ENCODE measurements at regions not wholly inside any gene's neighbourhood (a gene's known extent, or its start where the extent isn't known, plus 50 kb on each side); places are given as distances from the start of the nearest gene placed in this dataset.
"Not testable (repeated sequence)": the region's sequence is repeated elsewhere in the genome, so short reads cannot be mapped to it uniquely, and the experiment has no call there.

DNA sequence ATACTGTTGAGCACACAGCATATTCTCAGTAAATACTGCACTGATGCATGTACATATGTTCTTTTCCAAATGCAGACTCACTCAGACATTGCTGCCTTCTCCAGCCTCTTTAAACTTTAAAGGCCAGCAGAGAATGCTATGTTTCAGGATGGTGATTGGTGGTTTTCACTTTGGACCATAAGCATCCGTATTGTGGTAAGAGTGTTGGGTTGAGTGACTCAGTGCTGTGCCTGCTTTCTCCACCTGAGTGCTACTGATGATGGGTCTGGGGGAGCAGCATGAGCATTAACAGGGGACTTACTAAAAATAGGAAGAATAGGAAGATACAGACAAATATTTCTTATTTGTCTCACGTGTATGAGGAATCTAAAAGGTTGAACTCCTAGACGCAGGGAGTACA, 56.3 kb upstream of the ZNF92 start:
- DNase-seq: no peak

DNA sequence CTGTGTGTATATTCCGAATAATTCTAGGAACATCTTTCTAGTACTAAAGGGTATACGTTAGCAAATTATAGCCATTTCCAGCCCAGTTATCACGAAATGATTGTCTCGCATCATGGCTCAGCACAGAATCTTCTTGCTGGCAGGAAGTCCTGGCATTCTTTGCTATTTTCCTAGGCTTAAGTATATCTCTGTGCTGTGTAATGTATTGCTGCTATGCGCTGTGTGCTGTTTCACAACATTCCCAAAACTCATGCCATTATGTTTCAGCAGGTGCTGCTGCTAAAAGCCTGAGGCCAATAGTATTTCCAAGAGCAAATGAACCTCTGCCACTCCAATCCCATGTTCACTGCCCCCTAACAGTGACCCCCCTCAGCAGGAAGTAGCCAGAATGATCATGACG, 62.9 kb upstream of the ZNF92 start:
- DNase-seq: no peak

DNA sequence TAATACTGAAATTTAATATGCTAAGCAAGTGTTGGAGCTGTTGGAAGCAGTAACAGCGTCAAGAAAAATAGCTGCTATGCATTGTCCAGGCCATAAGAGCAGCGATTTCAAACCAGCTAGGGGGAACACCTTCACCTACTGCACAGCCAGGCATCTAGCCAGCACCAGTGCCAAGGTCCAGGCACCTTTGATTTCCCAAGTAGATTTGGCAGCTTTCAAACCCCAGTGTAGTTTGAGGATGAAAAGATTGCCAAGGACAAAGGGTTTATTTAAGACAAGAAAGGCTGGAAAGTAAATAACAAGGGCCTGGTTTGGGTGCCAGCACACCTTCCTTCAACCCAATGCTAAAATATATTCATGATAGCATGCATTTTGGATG, 65.4 kb upstream of the ZNF92 start:
- no peak for DNase-seq

DNA sequence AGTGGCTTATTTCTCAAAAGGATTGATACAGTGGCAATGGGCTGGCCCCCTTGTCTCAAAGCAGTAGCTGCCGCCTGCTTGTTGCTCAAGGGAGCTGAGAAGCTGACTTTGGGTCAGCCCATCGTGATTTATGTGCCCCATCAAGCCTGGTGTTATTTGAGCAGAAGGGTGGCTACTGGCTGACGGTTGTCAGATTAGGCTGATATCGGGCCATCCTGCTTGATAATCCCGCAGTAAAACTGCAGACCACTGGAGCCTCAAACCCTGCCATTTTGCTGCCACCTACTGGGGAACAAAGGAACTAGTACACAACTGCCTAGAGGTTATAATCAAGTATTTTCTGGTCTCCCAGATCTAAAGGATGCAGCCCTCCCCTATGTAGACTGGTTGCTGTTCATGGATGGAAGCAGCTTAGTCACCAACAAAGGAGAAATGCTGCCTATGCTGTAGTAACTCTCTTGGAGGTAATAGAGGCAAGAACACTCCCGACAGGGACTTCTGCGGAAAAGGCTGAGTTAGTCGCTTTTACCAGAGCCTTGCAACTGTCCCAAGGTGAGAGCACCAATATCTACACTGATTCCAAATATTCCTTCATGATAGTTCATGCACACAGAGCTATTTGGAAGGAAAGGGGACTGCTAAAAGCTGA, 65.9 kb upstream of the ZNF92 start:
- peak; percentile 17 to 37 for DNase-seq

DNA sequence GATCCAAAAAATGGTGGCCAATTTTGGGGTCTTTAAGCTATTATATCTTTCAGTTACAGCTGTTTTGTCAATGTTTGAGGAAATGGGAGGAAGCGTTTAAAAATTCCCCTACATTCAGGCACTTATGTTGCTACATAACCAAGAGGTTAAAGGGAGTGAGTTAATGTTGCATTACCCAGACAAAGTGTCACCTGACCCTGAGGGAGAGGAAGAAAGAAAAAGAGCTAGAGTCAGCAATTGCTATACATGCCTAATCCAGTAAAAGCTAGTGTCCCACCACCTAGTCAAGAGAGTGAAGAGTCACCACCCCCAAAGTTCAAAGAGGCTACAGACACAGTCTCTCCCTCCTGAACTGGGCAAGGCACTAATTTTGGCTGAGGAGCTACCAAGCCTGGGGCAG, 69.5 kb upstream of the ZNF92 start:
- DNase-seq: no peak

DNA sequence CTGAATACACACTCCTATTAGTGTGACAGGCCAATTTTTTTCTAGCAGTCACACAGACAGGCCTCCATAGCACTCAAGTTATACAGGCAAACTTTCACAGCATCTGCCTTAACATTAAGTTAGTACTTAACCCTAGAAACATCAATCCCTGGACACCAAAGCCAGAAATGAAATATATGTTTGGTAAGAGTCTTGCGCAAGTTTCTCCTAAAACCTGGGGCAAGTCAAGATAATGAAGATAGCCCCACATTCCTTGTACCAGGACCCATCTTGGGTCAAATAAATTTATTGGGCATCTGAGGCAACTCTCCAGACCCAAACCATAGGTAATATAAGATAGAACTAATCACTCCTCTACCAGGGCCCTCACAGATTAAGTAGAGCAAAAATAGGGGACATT, 70.8 kb upstream of the ZNF92 start:
- DNase-seq: no peak

DNA sequence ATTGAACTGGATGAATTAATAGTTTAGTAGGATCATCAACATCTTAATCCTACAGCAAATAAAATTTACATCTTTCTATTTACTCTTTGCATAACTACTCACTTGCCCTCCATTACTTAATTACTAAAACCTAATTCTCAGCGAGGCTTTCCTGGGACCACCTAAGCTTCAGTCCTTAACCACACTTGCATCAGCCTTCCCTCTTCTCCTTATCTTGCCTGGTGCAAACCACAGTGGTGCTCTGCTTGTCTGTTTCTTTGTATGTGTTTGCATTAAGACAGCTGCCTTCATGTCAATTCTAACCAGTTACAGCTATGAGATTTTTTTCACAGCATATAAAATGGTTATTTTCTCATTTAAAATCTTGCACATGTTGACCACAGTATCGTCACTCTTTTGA, 72.6 kb upstream of the ZNF92 start:
- DNase-seq: no peak

DNA sequence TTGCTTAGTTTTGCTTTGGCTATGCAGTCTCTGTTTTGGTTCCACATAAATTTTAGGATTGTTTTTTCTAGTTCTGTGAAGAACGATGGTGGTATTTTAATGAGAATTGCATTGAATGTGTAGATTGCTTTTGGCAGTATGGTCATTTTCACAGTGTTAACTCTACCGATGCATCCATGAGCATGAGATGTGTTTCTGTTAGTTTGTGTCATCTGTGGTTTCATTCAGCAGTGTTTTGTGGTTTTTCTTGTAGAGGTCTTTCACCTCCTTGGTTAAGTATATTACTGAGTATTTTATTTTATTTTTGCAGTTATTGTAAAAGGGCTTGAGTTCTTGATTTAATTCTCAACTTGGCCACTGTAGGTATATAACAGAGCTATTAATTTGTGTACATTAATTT, 78.2 kb upstream of the ZNF92 start:
- no peak for DNase-seq

DNA sequence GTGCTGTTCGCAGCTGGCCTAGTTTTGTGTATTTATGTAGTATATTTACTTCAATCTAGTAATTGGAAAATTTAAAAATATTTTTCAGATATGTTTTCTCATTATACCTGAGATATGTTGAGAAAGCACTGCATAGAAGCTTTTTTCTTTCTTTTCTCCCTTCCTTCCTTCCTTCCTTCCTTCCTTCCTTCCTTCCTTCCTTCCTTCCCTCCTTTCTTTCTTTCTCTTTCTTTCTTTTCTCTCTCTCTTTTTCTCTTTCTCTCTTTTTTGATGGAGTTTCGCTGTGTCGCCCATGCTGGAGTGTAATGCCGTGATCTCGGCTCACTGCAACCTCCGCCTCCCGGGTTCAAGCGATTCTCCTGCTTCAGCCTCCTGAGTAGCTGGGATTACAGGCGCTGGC, 83.3 kb upstream of the ZNF92 start:
- DNase-seq: not testable (repeated sequence)

DNA sequence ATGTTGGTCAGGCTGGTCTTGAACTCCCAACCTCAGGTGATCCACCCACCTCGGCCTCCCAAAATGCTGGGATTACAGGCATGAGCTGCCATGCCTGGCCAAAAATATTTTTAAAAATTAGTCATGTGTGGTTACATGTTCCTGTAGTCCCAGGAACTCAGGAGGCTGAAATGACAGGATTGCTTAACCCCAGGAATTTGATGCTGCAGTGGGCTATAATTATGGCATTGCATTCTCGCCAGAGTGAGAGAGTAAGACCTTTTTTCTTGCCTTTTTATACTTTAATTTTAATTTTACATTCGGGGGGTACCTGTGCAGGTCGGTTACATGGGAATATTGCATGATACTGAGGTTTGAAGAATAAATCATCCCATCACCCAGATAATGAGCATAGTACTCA, 86.6 kb upstream of the ZNF92 start:
- no peak for DNase-seq

DNA sequence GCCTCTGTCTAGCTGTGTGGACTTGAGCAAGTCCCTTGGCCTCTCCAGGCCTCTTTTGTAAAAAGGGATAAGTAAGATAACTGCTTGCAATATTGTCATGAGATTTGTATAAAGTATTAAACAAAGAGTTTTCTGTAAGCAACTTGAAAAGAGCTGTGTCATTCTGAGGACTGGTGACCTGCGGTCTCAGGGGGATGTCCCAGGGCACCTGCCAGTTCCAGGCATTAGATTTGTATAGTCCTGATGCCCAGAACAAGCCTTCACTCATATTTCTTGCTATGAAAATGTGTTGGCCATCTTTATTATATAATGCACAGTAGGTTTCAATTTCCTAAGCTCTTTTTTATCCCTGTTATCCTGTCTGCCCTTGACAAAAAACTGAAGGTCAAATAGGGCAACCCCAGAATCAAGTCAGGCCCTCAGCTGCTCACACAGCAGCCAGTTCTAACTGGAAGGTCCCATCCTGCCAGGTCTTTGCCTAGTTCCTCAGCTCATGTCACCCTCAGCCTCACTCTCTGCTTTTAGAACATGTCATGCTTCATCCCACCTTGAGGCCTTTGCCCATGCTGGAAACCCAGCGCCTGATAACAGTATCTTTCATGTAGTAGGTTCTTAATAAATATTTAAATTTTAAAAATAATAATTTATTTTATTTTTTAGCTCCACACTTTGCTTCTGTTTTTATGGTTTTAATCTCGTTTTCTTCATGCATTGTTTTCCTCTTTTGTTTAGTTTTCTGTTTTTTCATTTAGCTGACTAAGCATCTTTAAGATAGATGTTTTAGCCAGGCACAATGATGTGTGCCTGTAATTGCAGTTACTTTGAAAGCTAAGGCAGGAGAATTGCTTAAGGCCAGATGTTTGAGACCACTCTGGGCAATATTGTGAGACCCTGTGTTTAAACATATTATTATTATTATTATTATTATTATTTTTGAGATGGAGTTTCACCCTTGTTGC, 87.5 kb upstream of the ZNF92 start:
- DNase-seq: no peak

DNA sequence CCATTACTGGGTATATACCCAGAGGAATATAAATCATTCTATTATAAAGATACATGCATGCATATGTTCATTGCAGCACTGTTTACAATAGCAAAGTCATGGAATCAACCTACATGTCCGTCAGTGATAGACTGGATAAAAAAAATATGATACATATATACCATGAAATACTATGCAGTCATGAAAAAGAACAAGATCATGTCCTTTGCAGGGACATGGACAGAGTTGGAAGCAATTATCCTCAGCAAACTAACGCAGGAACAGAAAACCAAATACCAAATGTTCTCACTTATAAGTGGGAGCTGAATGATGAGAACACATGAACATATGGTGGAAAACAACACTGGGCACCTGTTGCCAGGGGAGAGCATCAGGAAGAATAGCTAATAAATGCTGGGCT, 88.4 kb upstream of the ZNF92 start:
- DNase-seq: not testable (repeated sequence)

DNA sequence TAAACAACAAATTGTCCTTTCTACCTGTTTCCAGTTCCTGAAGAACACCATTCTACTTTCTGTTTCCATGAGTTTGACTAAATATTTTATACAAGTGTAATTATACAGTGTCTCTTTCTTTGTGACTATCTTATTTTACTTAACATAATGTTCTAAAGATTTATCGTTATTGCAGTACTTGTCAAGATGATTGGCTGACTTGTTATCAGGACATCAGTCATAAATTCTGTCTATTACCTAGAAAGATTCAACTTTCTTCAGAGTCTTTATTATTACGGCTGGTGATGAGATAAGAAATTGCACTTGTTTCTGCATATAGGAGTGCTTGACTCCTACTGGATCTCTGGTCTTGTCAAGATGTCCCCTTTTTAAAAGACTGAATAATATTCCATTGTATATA, 93.9 kb upstream of the ZNF92 start:
- DNase-seq: no peak

DNA sequence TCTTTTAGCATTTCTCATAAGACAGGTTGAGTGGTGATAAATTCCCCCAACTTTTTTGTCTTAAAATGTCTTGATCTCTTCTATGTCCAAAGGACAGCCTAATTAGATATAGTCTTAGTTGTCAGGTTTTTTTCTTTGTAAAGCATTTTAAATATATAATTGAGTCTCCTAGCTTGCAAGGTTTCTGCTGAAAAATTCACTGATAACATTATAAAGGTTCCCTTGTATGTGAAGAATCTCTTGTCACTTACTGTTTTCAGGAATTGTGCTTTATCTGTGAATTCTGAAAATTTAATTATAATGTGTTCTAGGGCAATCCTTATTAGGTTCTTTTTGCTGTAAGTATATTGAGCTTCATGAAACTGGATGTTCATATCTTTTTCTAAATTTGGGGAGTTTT, 96.8 kb upstream of the ZNF92 start:
- no peak for DNase-seq

DNA sequence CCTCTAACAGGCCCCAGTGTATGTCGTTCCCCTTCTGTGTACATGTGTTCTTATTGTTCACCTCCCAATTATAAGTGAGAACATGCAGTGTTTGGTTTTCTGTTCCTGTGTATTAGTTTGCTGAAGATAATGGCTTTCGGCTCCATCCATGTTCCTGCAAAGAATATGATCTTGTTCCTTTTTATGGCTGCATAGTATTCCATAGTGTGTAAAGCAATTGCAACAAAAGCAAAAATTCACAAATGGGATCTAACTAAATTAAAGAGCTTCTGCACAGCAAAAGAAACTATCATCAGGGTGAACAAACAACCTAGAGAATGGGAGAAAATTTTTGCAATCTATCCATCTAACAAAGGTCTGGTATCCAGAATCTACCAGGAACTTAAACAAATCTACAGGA, 102.2 kb upstream of the ZNF92 start:
- not testable (repeated sequence) for DNase-seq

DNA sequence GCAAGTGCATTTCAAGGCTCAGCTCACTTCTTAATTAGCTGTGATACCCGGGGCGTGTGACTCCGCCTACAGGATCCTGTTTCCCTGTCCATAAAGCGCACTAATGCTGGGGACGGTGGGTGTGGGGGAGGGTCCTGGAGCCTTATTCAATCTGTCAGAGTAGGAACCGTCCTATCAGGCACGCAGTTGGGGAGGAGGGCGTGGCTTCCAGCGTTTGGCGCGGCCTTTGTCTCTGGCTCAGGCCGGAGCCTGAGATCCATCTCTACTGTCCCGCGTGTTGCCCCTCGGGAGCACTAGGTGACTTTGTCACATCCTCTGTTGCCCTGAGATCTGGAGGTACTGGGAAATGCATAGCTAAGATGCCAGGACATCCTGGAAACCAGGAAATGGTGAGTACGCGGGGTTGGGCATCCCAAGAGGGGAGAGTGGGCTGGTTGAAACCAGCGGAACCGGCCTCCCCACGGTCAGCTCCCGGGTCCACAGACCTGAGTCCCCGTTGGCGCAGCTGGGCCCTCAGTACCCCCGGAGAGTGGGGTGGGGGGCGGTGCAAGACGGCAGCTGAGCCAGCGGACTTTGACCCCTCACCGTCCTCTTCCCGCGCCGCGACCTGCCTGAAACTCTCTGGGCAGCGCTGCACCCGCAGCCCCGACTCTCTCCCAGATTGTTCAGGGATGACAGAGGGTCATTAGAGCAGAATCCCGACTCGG, 104.4 kb upstream of the ZNF92 start:
- DNase-seq: peak; percentile 30 to 52

DNA sequence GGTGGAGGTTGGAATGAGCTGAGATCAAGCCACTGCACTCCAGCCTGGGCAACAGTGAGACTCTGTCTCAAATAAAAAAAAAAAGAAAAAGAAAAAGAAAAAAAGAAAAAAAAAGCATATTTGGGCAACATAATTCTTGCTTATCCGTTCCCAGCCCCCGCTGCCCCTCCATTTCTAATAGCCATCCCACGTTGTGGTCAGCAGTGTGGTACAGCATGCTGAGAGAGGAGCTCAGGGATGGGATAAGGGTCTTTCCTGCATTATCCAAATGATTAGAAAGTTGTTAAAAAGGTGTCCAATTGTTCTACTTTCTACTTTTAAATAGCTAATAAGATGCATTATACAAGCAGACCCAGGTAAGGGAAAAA, 104.9 kb upstream of the ZNF92 start:
- DNase-seq: no peak

DNA sequence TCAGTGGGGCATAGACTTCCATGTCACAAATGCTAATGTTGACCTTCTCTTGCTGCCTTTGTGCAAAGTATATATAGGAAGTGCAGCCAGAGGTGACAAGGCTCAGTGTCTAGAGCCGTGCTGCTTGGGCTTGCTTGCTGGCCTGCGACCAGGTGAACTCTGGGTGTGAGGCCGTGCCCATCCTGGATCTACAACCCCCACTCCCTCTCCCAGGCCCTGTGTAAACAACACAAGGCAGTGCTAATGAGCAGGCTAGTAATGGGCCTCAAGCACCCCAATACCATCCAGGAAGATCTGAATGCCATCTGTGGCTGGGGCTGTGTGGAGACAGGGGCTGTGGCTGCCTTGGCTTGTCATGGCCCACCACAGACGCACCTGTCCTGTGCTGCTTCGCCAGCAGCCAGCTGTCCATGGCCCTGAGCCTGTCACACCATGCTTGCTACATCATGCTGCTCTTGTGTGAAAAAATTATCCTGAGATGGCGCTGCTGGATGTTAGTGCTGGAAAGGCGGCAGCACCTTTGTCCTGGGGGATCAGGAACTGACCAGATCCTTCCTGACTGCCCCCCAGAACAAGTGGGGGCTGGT, 107.6 kb upstream of the ZNF92 start:
- no peak for DNase-seq

DNA sequence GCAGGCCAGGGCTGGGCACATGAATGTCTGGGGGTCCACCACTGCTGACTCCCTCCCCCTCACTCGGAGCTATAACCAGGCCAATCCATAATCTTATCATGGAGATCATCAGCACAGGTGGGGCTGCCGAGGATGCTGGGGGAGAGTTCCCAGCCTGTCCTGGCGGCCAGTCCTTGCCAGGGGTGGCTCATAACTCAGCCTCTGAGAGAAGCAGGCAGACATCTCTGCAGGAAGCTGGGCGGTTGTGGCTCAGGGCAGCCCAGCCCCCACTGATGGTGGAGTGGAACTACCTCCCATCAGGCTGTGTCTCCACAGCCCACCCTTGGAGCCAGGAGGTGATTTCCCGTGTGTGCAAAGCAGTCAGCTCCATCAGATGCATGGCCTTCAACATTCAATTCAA, 109.4 kb upstream of the ZNF92 start:
- DNase-seq: no peak

DNA sequence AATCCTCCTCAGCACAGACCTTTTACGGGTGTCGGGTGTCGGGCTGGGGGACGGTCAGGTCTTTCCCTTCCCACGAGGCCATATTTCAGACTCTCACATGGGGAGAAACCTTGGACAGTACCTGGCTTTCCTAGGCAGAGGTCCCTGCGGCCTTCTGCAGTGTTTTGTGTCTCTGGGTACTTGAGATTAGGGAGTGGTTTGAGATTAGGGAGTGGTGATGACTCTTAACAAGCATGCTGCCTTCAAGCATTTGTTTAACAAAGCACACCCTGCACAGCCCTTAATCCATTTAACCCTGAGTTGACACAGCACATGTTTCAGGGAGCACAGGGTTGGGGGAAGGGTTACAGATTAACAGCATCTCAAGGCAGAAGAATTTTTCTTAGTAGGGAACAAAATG, 113.0 kb upstream of the ZNF92 start:
- not testable (repeated sequence) for DNase-seq

DNA sequence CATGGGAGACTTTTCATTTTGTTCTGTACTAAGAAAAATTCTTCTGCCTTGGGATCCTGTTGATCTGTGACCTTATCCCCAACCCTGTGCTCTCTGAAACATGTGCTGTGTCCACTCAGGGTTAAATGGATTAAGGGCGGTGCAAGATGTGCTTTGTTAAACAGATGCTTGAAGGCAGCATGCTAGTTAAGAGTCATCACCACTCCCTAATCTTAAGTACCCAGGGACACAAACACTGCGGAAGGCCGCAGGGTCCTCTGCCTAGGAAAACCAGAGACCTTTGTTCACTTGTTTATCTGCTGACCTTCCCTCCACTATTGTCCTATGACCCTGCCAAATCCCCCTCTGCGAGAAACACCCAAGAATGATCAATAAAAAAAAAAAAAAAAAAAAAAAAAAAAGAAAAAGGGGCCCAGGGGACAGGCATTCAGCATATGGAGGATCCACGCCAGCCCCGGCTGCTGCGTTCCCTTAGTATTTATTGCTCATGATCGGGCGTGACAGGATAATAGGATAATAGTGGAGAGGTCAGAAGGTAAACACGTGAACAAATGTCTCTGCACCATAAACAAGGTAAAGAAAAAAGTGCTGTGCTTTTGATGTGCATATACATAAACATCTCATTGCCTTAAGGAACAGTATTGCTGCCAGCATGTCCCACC, 113.7 kb upstream of the ZNF92 start:
- not testable (repeated sequence) for DNase-seq

DNA sequence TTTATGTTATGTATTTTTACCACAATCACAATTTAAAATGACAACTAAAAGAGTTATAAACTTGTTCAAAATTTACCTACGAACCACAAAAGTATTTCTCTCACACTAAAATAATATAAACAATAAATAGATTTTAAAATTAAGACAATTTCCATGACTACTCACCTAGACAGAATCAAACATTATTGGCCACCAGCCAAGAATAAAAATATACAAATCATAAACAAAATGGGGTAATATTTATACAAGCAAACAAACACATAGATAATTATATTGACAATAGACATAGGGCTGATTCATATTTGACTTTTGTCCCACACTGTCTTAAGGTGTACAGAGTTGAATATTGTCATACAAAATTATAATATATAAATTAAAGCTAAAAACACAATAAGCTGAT, 119.6 kb upstream of the ZNF92 start:
- DNase-seq: no peak

All from stimulated activated CD4-positive, alpha-beta T cell treated with anti-CD3 and anti-CD28 coated beads, Interleukin-2, amount 100 ng/mL, for 48 hours (primary cell).